GM19324 (cell line): ENCODE measurements at regions not wholly inside any gene's neighbourhood (a gene's known extent, or its start where the extent isn't known, plus 50 kb on each side); places are given as distances from the start of the nearest gene placed in this dataset.

Experiments used
- ATAC-seq: cut with Tn5 transposase; IDR thresholded peaks from one replicate; pipeline ENCODE4 v1.9.1; 2021; ENCODE audit warnings: mild to moderate bottlenecking, moderate library complexity; ENCODE audit not compliant: unreplicated experiment, low FRiP score

DNA sequence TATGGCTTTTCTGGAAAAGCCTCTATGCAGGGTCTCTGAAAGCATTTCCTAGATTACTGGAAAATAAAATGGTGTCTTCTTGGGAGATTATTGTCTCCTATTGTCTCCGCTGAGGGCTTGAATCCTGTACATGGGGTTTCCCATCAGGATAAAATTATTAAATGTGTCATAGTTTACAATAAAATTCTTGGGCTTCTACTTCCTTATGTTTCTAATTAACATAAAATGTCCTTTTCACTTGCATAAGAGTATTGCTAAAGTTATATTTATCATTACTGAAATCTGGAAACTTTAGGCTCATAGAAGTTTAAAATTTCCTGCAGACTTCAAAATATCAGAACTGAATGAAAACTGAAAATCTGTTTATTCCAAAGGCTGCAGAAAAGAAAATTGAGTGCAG is 595.5 kb upstream of the AGTR1 start:
- no peak for ATAC-seq

DNA sequence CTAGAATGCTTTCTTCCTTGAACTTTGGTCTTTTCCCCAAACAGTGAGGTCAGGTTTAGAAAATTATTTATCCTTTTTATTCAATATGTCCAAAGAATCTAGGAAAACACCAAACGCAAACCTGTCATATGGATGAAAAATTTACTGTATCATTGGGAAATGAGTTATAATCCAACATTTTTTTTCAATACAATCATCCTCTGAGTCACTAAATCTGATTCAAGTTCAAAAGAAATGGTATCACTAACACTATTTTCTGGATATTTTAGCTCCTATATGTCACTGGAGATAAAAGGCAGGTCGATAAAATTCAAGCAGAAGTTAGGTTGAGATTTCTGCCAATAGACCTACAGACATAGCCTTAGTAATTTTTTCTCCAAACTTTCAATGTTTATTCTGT is 591.6 kb upstream of the AGTR1 start:
- no peak for ATAC-seq

DNA sequence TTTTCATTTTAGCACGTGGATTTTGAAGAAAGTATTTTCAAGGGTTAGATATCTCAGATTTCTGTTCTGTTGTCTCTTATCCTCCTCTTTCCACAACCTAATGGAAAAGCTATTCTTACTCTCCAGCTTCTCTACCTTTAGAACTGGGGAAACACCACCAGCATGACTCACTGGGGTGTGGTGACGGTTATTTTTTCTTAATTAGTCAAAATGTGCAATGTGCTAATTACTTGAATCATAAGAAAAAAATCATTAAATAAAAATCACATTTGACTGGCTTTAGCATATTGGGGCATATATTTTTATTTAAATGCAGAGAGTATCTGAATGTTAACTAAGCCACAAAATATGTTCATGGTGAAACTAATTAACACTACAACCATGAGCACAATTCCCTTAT is 570.7 kb upstream of the AGTR1 start:
- ATAC-seq: no peak

DNA sequence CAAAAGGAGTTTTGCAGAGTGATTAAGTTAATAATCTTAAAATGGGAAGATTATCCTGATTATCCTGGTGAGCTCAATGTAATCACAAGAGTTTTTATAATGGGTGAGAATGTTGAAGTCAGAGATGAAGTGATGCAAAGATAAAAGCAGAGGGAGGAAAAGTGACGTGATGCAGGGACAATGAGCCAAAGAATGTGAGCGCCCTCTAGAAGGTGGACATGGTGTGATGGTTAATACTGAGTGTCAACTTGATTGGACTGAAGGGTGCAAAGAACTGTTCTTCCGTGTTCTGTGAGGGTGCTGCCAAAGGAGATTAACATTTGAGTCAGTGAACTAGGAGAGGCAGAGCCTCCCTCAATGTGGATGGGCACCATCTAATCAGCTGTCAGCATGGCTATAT is 569.6 kb upstream of the AGTR1 start:
- ATAC-seq: no peak

DNA sequence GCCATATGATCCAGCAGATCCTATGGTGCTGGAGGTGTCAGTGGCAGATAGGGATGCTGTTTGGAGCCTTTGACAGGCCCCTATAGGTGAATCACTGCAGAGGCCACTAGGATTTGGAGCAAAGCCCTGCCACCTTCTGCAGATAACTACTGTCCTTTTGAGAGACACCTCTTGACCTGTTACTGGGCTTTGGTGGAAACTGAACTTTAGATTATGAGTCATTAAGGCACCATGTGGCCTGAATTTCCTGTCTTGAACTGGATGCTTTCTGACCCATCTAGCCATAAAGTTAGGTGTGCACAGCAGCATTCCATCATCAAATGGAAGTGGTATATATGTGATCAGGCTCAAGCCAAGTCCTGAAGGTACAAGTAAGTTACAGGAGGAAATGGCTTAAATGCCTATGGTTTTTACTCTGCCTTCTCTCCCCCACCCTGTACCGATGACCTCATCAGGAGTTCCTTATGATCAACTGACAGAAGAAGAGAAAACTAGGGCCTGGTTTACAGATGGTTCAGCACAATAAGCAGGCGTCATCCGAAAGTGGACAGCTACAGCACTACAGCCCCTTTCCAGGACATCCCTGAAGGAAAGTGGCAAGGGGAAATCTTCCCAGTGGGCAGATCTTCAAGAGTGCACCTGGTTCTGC is 565.6 kb upstream of the AGTR1 start:
- no peak for ATAC-seq

DNA sequence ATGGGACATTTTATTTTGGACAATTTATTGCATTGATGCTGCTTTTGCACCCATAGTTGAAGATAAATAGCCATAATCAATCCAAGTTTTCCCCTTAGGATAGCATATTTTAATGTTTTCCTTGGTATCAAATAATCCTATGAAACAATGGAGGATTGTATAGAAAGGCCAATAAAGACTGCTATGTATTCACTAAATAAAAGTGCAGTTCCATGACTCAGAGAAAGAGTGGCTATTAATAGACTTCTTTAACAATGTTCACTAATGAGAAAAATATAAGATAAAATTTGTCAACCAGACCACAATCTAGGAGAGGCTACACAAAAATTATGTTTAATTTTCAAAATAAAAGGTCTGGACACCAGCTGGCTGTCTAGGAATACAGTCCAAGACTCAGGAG is 560.9 kb upstream of the AGTR1 start:
- ATAC-seq: no peak

DNA sequence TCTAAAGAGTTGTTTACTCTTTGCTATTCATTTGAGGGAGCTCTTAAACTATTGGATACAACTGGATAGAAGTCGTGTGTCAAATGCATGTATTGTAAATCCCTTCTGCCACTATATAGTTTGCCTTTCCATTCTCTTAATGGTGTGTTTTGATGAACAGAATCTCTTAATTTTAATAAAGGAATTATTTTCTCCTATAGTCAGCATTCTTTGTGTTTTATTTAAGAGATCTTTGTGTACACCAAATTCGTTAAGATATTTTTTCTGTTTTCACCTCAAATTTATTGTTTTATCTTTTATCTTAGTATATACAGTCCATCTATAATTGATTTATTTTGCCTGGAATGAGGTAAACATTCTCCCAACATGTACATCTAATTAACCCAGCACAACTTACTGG is 551.5 kb upstream of the AGTR1 start:
- no peak for ATAC-seq

DNA sequence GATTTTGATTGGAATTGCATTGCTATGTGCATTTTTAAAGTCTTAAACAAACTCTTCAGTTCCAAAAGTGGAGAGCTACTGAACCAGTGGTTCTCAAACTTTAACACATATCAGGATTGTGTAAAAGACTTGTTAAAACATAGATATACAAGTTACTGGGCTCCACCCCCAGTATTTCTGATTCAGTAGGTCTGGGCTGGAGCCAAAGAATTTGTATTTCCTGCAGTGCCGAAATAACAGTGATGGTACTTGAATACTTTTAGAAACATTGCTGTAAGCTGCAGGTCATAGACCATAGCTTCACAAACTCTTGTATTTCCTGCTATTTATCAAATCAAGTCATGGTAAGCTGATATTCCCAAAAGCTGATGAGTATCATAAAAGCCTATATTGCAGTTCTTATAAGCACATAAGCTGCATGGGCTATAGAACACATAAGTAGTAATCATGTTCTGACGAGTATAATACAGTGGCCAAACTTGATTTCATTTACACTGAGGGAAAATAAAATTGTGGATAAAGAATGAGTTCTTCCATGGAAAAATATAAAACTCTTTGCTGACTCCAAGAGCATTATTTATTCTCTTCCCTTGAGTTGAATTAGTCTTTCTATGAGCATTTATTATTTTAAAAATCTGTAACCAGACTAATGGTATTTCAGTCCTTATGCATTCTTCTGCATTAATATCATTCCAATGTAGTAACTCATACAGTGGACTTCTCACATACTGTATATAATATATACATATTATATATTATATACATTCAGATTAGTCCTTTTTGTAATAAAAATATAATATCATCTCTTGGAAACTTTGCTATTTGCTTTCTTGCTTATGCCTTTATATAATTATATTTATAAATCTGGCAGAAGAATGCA is 550.5 kb upstream of the AGTR1 start:
- no peak for ATAC-seq

DNA sequence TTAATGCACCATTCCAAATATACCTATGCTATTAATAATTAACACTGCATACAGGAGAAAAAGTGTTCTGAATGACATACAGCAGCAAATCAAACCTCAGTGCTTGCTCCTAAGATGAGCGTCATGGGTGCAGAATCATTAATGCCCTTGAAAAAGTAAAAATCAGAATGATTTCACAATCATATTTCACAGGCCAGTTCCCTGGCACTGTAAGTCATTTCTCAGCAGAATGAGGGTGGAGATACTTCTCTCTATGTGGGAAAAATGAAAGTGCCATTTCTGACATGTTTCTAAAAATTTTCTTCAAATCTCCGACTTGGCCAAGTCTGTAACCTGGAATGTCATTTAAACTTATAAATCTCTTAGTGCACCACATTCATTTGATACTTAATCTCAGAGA is 549.8 kb upstream of the AGTR1 start:
- ATAC-seq: no peak

DNA sequence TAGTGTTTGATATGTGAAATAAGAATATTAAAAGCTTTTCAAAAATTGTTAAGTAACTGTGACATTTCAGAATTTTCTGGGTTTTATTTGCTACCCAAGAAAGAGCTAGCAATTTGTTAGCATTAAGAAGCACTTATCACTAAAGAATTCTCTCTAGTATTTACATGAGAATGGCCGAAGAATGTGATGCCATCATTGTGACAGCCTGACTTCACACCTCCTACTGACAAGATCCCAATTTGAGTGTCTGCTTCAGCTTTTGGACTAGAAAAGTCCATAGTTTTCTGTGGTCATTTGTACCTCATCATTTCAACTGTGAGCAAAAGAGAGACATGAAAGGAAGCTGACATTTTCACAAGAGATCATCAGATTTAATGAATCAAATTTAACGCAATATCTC is 548.1 kb upstream of the AGTR1 start:
- no peak for ATAC-seq

DNA sequence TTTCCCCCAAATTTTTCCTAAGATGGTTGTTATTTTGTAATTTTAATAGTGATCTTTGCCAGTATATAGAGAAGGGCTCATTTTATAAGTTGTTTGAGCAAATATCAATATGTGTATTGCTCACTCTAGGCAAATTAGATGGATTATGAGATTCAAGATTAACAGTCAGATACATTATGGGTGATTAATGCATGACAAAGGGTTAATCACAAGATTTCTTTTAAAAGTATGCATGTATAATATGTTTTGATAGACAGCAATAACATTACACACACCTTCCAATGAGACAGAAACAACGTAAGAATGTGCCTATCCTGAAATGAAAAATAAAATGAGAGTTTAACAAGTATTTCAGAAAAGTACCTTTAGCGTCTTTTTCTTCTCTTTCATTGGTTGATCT is 547.6 kb upstream of the AGTR1 start:
- no peak for ATAC-seq

DNA sequence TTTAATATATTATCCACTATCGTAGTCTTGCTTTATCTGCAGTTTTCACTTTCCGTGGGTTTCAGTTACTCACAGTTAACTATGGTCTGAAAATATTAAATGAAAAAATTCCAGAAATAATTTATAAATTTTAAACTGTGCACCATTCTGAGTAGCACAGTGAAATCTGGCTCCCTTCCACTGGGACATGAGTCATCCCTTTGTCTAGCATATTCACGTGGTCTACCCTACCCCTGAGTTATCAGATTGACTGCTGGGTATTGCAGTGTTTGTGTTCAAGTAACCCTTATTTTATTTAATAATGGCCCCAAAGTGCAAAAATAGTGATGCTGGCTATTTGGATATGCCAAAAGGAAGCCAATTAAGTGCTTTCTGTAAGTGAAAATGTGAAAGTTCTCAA is 539.5 kb upstream of the AGTR1 start:
- ATAC-seq: no peak

DNA sequence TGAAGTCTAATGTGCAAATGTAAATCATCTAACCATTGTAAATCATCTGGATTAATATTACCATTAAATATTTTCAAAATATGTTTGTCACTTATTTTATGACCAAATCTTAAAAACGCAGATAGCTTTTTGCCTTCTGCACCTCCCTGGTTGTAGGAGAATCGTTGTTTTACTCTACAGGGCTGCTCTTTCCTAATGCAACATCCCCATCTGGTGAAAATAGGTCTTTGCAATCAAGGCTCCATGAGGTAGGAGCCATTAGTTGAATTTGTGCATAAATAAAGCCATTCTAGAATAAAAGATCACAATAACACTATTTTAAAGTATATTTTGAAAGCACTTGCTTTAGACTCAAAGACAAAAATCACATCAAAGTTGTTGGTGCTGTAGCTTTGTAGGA is 535.6 kb upstream of the AGTR1 start:
- ATAC-seq: no peak

DNA sequence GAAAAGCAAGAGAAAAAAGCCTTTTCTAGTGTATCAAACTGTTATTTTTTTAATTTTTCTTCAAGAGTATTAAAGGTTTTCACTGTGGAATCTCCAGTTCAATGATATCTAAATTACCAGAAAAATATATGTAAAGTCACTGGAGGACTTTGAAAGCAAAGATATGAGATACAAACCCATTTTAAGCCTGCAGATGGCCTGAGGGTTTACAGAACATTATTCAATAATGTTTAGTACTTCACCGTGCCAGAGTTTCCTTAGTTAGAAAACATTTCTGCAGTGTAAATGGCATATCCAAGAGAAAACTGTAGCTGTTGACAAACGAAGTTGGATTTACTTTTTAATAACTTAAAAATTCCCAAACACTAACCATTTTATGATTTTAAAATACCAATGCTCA is 529.4 kb upstream of the AGTR1 start:
- no peak for ATAC-seq

DNA sequence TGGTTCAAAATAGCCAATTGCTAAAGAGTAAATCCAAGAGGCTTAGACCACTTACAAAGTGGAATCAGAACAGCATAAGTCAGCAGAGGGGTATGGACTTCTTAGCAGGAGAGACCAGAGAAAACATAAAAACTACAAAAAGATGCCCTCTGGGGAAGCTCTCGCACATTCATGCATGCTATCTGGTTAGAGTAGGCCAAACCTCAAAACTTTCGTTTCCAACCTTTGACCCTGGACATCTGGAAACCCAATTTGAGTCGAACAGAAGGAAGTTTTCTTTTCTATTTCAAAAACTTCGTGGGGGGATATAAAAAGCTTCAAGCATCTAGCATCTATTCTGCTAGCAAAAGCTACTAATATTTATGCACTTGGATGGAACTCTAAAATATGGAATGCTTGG is 523.9 kb upstream of the AGTR1 start:
- ATAC-seq: peak; percentile 59

DNA sequence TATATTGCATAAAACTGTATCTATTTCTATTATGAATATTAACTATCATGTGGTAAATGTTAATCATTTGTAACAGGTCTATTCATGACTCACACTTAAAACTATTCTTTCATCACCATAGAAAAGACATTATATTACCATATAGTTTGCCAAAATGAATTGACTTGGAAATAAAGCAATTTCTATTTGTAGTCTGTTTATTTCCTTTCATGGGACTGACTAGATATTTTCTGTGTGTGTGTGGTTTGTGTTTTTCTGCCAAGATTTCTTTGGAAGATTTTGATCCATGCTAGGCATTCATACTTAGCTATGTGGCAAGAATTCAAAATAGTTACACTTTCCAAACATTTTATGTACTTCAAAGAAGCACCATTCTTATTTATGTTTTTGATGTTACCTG is 522.5 kb upstream of the AGTR1 start:
- no peak for ATAC-seq

DNA sequence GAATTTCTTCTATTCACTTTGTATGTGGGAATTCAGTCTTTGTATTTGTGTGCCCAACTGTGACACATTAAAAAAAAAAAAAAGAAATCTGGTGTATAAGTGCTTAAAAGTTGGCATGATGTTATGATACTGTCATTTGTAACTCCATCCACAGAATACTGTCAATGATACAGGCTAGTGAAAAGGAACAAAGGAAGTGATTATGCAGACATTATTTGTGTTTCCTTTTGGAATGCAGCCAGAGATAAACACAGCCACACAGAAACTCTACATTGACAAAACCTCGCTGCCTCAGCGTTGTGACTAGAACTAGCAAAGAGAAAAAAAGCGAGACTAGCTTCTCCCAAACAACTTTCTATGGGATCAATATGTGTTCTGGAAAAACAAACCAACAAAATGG is 519.2 kb upstream of the AGTR1 start:
- no peak for ATAC-seq

DNA sequence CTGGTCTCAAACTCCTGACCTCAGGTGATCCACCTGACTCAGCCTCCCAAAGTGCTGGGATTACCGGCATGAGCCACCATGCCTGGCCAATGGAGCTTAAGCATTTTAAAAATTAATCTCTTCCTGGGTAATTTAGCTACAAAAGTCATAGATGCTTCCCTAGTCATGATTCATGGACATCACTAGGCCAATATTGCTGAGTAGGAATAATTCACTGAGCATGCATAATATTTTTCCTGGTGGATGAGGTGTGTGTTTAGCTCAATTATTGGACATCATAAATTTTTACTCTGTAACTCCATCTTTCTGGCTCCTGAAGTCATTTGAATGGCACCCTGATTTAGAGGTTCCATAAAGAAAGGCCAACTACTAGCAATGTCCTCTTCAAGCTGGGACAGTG is 512.9 kb upstream of the AGTR1 start:
- no peak for ATAC-seq

DNA sequence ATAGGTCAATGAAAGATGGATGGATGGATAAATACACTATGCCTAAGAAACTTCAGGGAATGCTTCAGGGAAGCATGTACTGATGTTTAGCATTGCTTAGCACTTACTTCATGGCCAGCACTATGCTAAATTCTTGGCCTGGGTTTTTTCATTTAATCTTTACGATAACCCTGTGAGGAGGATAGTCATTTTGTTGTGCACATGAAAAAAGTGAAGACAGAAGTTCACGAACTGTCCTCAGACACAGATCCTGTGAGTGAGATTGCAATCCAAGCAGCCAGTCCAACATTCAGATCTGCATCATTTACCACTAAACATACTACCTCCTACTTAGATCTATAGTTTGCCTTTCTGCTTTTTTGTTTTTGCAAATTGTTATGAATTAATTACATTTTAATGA is 510.8 kb upstream of the AGTR1 start:
- no peak for ATAC-seq

DNA sequence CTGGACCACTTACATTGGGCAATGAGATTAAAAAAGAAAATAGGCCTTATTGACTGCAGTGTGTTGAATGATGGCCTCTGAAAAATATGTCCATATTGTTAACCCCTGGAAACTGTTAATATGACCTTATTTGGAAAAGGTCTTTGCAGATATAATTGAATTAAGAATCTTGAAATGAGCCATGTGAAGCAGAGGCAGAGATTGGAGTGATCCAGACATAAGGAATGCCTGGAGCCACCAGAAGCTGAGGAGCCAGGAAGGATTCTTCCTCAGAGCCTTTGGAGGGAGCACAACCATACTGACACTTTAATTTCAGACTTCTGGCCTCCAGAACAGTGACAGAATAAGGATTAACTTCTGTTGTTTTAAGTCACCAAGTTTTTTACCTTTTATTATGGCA is 510.4 kb upstream of the AGTR1 start:
- no peak for ATAC-seq

DNA sequence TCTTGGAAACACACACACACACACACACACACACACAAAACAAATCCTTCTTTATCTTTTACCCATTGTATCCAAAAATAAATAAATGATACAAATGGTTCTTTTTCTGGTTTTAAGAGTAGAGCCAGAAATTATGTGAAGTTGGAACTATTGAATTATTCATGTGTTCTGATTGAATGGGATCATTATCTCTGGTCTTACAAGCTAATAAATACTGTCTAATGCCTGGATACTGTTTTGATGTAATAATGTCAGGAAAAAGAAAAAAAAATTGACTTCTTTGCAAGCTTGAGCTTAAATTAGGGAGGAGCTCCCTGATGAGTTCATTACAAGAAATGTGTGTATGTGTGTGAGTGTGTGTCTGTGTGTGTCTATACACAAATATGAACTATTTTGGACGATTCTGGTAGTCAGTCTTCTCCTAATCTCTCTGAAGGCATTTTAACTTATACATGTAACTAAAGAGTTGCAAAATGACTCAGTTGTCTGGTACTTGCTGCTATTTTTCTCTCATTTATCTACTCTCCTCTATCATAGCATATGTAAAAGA is 507.2 kb upstream of the AGTR1 start:
- no peak for ATAC-seq

DNA sequence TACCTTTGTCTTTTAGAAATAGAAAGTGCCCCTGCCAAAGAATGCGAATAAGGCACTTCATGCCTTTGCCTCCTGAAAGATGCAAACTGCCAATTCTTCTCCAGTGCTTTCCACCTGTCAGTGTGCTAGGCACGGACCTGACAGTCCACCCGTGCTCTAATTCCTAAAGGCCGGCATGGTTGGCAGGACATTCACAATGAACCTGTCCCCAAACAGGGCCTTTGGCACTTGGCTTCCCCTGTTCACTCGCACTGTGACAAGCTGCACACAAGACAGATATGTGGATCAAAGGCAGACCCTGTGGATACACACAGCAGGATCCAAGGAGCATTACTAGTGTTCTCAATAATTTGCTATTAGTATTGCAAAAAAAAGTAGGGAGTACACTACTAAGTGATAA is 505.7 kb upstream of the AGTR1 start:
- ATAC-seq: no peak
